ENCODE measurements at regions not wholly inside any gene's neighbourhood (a gene's known extent, or its start where the extent isn't known, plus 50 kb on each side); places are given as distances from the start of the nearest gene placed in this dataset.
"Not testable (repeated sequence)": the region's sequence is repeated elsewhere in the genome, so short reads cannot be mapped to it uniquely, and the experiment has no call there.

GRCh38 chr5:99033014-99033900, 104.5 kb upstream of the CHD1 start:
- DNase-seq: no peak

- peak; percentile 41 to 42 for DNase-seq
These were observed 103.6 kb upstream of the CHD1 start for GRCh38 chr5:99032234-99033013.

- no peak for DNase-seq
These were observed 102.2 kb upstream of the CHD1 start for GRCh38 chr5:99030906-99031440.

- DNase-seq: no peak
These were observed 100.4 kb upstream of the CHD1 start for GRCh38 chr5:99029172-99029571.

- DNase-seq: not testable (repeated sequence)
These were observed 99.4 kb upstream of the CHD1 start for GRCh38 chr5:99028170-99028569.

- DNase-seq: no peak
These were observed 96.7 kb upstream of the CHD1 start for GRCh38 chr5:99025298-99026045.

GRCh38 chr5:99023330-99023729, 94.5 kb upstream of the CHD1 start:
- DNase-seq: no peak

GRCh38 chr5:99022250-99022649, 93.4 kb upstream of the CHD1 start:
- DNase-seq: no peak

- DNase-seq: no peak
These were observed 91.9 kb upstream of the CHD1 start for GRCh38 chr5:99020698-99021048.

GRCh38 chr5:99019812-99020697, 91.2 kb upstream of the CHD1 start:
- peak; percentile 24 to 29 for DNase-seq

GRCh38 chr5:99019254-99019653, 90.4 kb upstream of the CHD1 start:
- DNase-seq: no peak

- no peak for DNase-seq
These were observed 81.5 kb upstream of the CHD1 start for GRCh38 chr5:99010294-99010693.

- not testable (repeated sequence) for DNase-seq
These were observed 79.2 kb upstream of the CHD1 start for GRCh38 chr5:99008009-99008408.

- no peak for DNase-seq
These were observed 76.7 kb upstream of the CHD1 start for GRCh38 chr5:99005506-99005905.

GRCh38 chr5:99004960-99005359, 76.2 kb upstream of the CHD1 start:
- no peak for DNase-seq

- no peak for DNase-seq
These were observed 72.1 kb upstream of the CHD1 start for GRCh38 chr5:99000876-99001275.

GRCh38 chr5:99000221-99000620, 71.4 kb upstream of the CHD1 start:
- no peak for DNase-seq

GRCh38 chr5:98999631-99000030, 70.8 kb upstream of the CHD1 start:
- DNase-seq: no peak

- DNase-seq: no peak
These were observed 68.2 kb upstream of the CHD1 start for GRCh38 chr5:98997000-98997399.

- no peak for DNase-seq
These were observed 65.8 kb upstream of the CHD1 start for GRCh38 chr5:98994611-98995010.

GRCh38 chr5:98993512-98993911, 64.7 kb upstream of the CHD1 start:
- no peak for DNase-seq

GRCh38 chr5:98992552-98992951, 63.7 kb upstream of the CHD1 start:
- DNase-seq: no peak

Data from SHP77 (cell line).